A549 (cell line): ENCODE measurements at regions not wholly inside any gene's neighbourhood (a gene's known extent, or its start where the extent isn't known, plus 50 kb on each side); places are given as distances from the start of the nearest gene placed in this dataset.

Source experiments
- CTCF ChIP-seq: fragments of >200 bp; sonication (Bioruptor Twin); formaldehyde crosslinking; IDR thresholded peaks from 3 replicates; pipeline ENCODE4 v1.5.1; 2016
- HOXA7 ChIP-seq: fragments of 250-450 bp; sonication (Bioruptor Pico); IDR thresholded peaks from 2 replicates; pipeline ENCODE4 v1.5.0; 2020; ENCODE audit warnings: mild to moderate bottlenecking, moderate library complexity

DNA sequence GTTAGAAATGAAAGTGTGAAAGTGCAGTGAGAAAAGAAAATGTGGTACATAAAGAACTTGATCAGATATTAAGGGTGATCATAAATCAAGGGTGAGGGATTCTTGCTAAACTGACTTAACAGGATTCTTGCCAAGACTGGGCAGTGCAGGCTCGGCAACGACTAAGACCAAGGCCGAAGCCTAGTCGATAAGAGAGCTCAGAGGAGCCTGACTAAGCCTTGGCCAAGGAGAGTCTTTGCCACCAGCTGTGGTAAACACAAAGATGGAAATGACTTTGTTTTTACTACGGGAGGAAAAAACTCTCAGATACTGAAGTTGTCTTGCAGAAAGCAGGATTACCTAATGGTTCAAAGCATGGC is 196.6 kb downstream of the LY86 start:
- no peak for TF ChIP-seq CTCF
- no peak for TF ChIP-seq HOXA7
